Stimulated activated CD8-positive, alpha-beta memory T cell treated with anti-CD3 and anti-CD28 coated beads, Interleukin-12 subunit alpha, Interleukin-12 subunit beta, amount 100 ng/mL, for 24 hours (primary cell): ENCODE measurements at regions not wholly inside any gene's neighbourhood (a gene's known extent, or its start where the extent isn't known, plus 50 kb on each side); places are given as distances from the start of the nearest gene placed in this dataset.

Source experiments
- DNase-seq: peaks from one replicate; pipeline ENCODE4 v3.0.0-alpha.2; 2020; ENCODE audit errors: extremely low read depth

GRCh38 chr10:31644931-31645633 is 283.5 kb downstream of the ARHGAP12 start:
- no peak for DNase-seq

GRCh38 chr10:31642281-31642680 is 286.4 kb downstream of the ARHGAP12 start:
- DNase-seq = no peak

- DNase-seq = no peak
Measured at GRCh38 chr10:31635415-31636065, 293.1 kb downstream of the ARHGAP12 start.

GRCh38 chr10:31635009-31635408 is 293.6 kb downstream of the ARHGAP12 start:
- no peak for DNase-seq

GRCh38 chr10:31630861-31631567 is 297.6 kb downstream of the ARHGAP12 start:
- DNase-seq = no peak

GRCh38 chr10:31625566-31625965 is 303.1 kb downstream of the ARHGAP12 start:
- DNase-seq = no peak

- DNase-seq = no peak
Measured at GRCh38 chr10:31624611-31625010, 304.0 kb downstream of the ARHGAP12 start.

- no peak for DNase-seq
Measured at GRCh38 chr10:31623947-31624346, 304.7 kb downstream of the ARHGAP12 start.

GRCh38 chr10:31623466-31623865 is 304.4 kb downstream of the ZEB1 start:
- DNase-seq = no peak

- no peak for DNase-seq
Measured at GRCh38 chr10:31622978-31623377, 304.0 kb downstream of the ZEB1 start.

GRCh38 chr10:31621733-31622132 is 302.7 kb downstream of the ZEB1 start:
- DNase-seq = no peak

GRCh38 chr10:31620226-31621151 is 301.5 kb downstream of the ZEB1 start:
- no peak for DNase-seq

GRCh38 chr10:31619531-31620061 is 300.6 kb downstream of the ZEB1 start:
- DNase-seq = no peak

- no peak for DNase-seq
Measured at GRCh38 chr10:31618541-31619291, 299.7 kb downstream of the ZEB1 start.

GRCh38 chr10:31617757-31618156 is 298.7 kb downstream of the ZEB1 start:
- no peak for DNase-seq

- DNase-seq = no peak
Measured at GRCh38 chr10:31617133-31617532, 298.1 kb downstream of the ZEB1 start.

GRCh38 chr10:31615129-31615528 is 296.1 kb downstream of the ZEB1 start:
- no peak for DNase-seq

- DNase-seq = no peak
Measured at GRCh38 chr10:31614611-31615010, 295.6 kb downstream of the ZEB1 start.

GRCh38 chr10:31612082-31612481 is 293.1 kb downstream of the ZEB1 start:
- DNase-seq = no peak

- no peak for DNase-seq
Measured at GRCh38 chr10:31611161-31611560, 292.1 kb downstream of the ZEB1 start.

- no peak for DNase-seq
Measured at GRCh38 chr10:31607481-31607880, 288.5 kb downstream of the ZEB1 start.
